GM12892 (cell line): ENCODE measurements at regions not wholly inside any gene's neighbourhood (a gene's known extent, or its start where the extent isn't known, plus 50 kb on each side); places are given as distances from the start of the nearest gene placed in this dataset.

Experiments
- DNase-seq: peaks from one replicate; pipeline ENCODE4 v3.0.0; 2011; ENCODE audit not compliant: insufficient read length
- FAIRE-seq: peaks from 2 replicates; lab custom pipeline; 2011; peaks lifted over from hg19 to GRCh38; lab: Jason Lieb, UNC
- POLR2A ChIP-seq: IDR thresholded peaks from 2 replicates; pipeline ENCODE4 v1.6.1; 2011; ENCODE audit warnings: low read depth, low read length, control low read depth
- POLR2AphosphoS5 ChIP-seq: IDR thresholded peaks from 2 replicates; pipeline ENCODE4 v1.6.1; 2011; ENCODE audit warnings: low read depth, low read length, control low read depth
- TAF1 ChIP-seq: IDR thresholded peaks from 2 replicates; pipeline ENCODE4 v1.6.1; 2011; ENCODE audit warnings: low read depth, mild to moderate bottlenecking, control low read depth, low read length, borderline replicate concordance

GRCh38 chr22:27115410-27115809 lies 458.0 kb downstream of the MIAT start:
- TF ChIP-seq TAF1 = no peak
- no peak for TF ChIP-seq POLR2AphosphoS5
- TF ChIP-seq POLR2A = no peak
- FAIRE-seq = no peak

GRCh38 chr22:27115816-27116256 lies 458.4 kb downstream of the MIAT start:
- DNase-seq = no peak
- no peak for FAIRE-seq
- TF ChIP-seq POLR2A (no peak), POLR2AphosphoS5 (no peak), TAF1 (no peak)

More at GRCh38 chr22:27115410-27115809, 458.0 kb downstream of the MIAT start:
- DNase-seq = no peak

- no peak for FAIRE-seq
- no peak for TF ChIP-seq POLR2AphosphoS5
- TF ChIP-seq POLR2A = no peak
- no peak for TF ChIP-seq TAF1
- DNase-seq = no peak
Observed at GRCh38 chr22:27116312-27117086, 459.1 kb downstream of the MIAT start.

- DNase-seq = no peak
- TF ChIP-seq POLR2AphosphoS5 = no peak
- no peak for TF ChIP-seq POLR2A
- no peak for TF ChIP-seq TAF1
- FAIRE-seq = no peak
Observed at GRCh38 chr22:27120036-27120435, 462.6 kb downstream of the MIAT start.

- TF ChIP-seq POLR2AphosphoS5 = no peak
- no peak for TF ChIP-seq POLR2A
- TF ChIP-seq TAF1 = no peak
Observed at GRCh38 chr22:27122574-27122973, 465.2 kb downstream of the MIAT start.

GRCh38 chr22:27123880-27124279 lies 466.5 kb downstream of the MIAT start:
- no peak for TF ChIP-seq POLR2A
- no peak for TF ChIP-seq TAF1
- no peak for TF ChIP-seq POLR2AphosphoS5
- DNase-seq (no peak), FAIRE-seq (no peak)

More at GRCh38 chr22:27122574-27122973, 465.2 kb downstream of the MIAT start:
- FAIRE-seq = no peak
- DNase-seq = no peak

- TF ChIP-seq POLR2AphosphoS5 (no peak), POLR2A (no peak), TAF1 (no peak)
- no peak for FAIRE-seq
- no peak for DNase-seq
Observed at GRCh38 chr22:27124351-27124966, 467.1 kb downstream of the MIAT start.

- TF ChIP-seq POLR2AphosphoS5 (no peak), TAF1 (no peak), POLR2A (no peak)
- FAIRE-seq (no peak), DNase-seq (no peak)
Observed at GRCh38 chr22:27125539-27125938, 468.2 kb downstream of the MIAT start.

GRCh38 chr22:27127911-27128310 lies 470.5 kb downstream of the MIAT start:
- no peak for FAIRE-seq
- DNase-seq = no peak
- TF ChIP-seq POLR2AphosphoS5 (no peak), POLR2A (no peak), TAF1 (no peak)

GRCh38 chr22:27128461-27129085 lies 471.2 kb downstream of the MIAT start:
- no peak for DNase-seq
- TF ChIP-seq POLR2AphosphoS5 (no peak), POLR2A (no peak), TAF1 (no peak)
- FAIRE-seq = no peak

- TF ChIP-seq TAF1 (no peak), POLR2A (no peak), POLR2AphosphoS5 (no peak)
- DNase-seq = no peak
- FAIRE-seq = no peak
Observed at GRCh38 chr22:27129266-27129665, 471.9 kb downstream of the MIAT start.

- DNase-seq = no peak
- FAIRE-seq = no peak
- TF ChIP-seq TAF1 (no peak), POLR2A (no peak), POLR2AphosphoS5 (no peak)
Observed at GRCh38 chr22:27130906-27131305, 473.5 kb downstream of the MIAT start.

GRCh38 chr22:27131346-27131745 lies 474.0 kb downstream of the MIAT start:
- no peak for FAIRE-seq
- TF ChIP-seq POLR2AphosphoS5 = no peak
- TF ChIP-seq POLR2A = no peak
- TF ChIP-seq TAF1 = no peak
- no peak for DNase-seq
